ENCODE measurements at regions not wholly inside any gene's neighbourhood (a gene's known extent, or its start where the extent isn't known, plus 50 kb on each side); places are given as distances from the start of the nearest gene placed in this dataset.

DNA sequence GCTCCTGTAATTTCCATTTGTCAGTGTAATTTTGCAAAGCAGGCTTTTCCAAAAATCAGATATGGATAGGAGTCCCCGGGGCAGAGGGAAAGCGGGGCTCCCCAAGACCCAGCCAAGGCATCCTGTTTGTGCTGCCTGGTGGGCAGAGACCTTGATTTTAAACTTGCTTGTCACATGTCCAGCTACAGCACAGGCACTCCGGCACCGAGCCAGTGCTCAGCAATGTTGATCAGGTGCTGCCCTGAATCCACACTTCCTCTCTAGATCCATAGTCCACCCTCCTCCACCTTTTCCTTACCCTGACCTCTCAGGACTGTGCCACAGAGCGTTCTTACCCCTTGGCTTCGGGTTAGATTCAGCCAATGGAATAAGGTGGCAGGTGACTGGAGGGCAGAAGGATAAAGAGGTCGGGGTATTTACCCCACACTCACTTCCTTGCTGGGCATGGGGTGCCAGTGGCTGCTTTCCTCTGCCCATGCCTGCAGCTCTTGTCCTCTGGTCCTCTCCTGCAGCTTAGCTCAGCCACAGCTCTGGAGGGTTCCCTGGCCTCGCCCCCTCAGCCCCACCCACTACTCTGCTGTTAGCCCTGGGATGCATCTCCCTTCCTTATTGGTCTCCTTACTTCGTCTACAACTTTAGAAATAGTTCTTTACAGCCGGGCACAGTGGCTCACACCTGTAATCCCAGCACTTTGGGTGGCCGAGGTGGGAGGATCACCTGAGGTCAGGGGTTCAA, 80.1 kb downstream of the IRF2BPL start:
- no peak for DNase-seq

DNA sequence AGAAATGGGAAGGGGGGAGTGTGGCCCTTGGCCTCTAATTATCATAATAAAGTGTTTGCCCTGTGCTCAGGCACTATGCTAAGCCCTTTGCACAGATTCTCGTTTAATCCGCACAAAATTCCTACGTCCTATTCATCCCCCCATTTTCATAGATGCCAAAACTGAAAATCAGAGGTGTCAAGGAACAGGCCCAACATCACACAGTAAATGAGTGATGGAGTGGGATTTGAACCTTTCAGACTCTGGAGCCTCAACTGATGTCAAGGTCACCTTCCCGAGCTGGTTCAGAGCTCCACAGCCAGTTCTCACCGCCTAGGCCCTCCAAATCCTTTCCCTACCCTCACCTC, 80.7 kb downstream of the IRF2BPL start:
- no peak for DNase-seq

DNA sequence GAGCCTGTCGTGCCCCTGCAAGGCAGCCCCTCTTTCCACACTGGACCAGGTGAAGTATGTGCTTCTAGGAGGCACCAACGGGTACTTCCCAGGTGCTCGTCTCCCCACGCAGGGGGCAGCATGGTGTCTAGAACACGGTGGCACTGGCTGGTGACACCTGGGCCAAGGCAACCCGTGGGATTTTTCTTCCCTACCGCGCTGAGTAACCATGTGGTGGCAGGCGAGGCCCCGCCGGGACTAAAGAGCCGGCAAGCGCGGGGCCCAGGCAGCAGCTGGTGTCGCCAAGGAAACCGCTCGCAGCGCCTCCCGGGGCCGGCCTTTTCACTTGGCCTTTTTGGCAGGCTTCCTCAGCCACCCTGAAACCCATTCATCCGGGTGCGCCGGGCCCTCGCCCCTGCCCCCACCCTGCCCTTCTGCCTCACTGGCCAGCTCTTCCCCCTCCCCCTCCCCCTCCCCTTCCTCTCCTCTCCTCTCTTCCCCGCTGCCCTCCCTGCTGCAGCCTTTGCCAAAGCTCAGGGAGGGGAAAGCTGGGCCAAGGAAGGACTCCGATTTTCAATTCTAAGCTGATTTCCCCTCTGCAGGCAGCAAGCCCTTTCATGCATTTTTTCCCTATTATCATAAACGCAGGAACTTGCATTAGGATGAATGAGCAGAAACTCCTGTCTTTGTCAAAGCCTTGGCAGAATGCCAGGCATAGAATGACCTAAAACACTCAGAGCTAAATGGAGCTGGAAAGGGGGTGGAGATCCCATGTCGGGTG, 81.2 kb downstream of the IRF2BPL start:
- DNase-seq: peak; percentile 99

DNA sequence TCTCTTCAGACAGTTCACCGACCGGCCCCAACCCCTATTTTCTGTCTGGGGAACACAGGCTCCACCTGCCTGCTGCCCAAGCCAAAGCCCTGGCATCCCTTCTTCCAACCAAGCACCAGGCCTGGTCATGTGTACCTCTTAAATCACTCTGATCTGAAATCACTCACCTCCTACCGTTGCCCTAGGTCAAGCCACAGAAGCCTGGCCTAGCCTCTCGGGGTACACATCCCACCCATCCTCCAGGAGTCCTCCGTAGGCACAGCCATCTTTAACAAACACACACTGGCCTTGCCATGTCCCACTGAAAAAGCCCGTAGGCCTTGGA, 81.8 kb downstream of the IRF2BPL start:
- no peak for DNase-seq

DNA sequence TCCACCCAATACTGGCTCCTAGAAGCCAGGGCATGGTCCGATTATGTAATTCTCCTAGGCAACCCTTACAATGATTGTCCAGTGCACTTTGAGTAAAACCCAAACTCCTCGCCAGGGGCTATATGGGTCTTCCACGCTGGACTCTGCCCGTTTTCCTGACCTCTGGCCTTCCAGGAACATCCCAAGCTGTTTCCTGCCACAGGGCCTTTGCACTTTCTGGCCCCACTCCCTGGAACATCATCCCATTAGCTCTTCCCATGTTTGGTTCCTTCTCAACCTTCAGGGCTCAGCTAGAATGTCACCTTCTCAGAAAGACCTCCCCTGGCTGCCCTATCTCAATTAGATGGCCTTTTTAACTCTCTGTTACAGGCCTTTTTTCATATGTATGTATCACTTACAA, 85.4 kb downstream of the IRF2BPL start:
- DNase-seq: no peak

DNA sequence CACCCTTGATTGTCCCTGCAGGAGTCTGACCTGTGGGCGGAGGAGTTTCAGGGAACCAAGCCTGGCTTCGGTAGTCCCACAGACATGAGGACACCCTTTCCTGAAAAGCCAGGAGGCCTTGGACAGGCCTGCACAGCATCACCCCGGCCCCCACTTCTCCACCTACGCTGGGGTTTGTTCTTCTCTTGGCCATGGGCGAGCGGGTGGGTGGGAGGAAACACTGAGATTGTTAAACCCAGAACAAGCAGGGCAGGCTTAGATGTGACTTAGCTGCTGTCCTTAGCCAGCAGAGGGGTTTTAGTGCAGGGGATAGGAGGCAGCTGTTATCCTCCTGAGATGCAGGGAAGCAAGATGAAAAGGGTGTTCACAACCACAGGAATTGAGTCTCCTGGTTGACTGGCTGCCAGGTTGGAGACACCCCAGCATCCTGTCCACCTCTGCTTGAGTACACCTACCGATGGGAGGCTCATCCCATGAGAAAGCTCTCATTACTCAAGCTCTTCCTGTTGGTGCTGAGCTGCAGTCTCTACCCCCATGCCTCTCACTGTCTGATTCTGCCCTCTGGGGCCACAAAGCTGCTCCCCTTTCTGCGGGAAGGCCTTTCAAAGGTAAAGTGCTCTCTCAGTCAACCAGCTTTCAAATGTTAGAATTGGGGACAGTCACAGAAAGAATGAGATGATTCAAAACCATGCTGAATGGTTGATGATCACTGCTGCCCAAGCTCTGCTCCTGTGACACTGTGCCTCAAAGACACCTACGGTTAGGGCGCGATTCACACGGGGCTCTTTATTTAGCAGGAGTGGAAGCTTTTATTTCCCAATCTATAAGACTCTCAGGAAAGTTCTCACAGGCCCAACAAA, 86.3 kb downstream of the IRF2BPL start:
- no peak for DNase-seq

DNA sequence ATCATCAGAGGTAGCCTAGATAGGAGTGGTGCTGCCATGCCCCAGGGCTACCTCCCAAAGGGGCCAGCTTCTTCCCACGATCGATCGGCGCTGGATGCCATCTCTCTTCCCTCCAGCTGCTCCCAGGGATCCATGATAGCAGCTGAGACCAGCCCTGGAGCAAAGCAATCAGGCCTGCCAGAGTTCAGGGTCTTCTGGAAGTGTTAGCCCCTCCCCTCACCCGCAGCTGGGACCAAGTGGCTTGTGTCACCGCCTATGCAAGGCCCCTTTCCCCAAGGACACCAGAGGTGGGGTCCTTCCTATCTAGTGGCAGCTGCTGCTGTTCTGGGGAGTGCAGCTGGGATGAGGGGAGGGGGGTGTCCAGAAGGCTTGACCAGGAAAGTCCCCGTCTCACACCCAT, 87.0 kb downstream of the IRF2BPL start:
- no peak for DNase-seq

DNA sequence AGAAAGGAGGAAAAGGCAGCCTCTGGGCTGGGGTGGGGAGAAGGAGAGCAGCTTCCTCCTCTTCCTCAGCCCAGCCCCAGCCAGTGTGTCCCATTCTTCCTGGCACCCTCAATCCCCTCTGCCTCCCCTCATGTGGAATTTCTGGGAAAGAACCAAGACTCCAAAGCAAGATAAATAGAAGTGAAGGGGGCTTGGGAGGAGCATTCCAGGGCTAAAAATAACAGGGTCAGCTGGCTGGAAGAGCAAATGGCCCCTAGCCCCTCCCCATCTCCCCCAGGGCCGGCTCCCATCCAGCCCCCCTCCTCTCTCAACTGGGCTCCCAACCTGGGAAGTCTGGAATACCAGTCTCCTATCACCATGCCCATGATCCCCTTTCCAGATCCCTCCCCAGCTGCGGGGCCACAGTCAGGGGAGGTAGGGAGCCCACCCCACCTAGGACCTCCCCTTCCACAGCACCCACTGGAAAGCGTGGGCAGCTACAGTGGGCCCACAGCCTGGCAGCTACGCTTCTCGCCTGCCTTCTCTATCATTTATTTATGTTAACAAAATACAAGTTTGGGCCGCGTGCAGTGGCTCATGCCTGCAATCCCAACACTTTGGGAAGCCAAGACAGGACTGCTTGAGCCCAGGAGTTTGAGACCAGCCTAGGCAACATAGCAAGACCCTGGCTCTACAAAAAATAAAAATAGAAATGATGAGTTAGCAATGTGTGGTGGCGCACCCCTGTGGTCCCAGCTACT, 88.3 kb downstream of the IRF2BPL start:
- DNase-seq: no peak

DNA sequence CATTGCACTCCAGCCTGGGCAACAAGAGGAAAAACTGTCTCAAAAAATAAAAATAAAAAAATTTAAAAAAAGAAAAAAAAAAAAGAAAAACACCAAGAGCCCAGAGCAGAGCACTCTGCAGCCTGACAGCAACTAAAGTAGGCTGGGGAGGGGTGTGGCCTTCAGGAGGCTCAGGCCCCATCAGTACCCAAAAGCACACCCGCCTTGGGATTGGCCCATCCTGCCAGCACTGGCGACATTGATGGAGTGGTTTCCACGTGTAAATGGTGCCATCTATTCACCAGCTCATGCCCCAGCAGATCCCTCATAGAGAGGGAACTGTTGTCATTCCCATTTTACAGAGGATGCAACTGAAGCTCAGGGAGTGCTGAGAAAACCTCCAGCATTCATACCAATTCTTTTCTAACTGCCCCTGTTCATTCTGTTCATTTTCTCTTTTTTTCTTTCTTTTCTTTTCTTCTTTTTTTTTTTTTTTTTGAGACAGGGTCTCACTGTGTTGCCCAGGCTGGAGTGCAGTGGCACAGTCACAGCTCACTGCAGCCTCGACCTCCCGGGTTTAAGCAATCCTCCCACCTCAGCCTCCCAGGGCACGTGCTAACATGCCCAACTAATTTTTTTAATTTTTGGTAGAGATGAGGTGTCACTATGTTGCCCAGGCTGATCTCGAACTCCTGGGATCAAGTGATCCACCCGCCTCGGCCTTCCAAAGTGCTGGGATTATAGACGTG, 89.3 kb downstream of the IRF2BPL start:
- no peak for DNase-seq

DNA sequence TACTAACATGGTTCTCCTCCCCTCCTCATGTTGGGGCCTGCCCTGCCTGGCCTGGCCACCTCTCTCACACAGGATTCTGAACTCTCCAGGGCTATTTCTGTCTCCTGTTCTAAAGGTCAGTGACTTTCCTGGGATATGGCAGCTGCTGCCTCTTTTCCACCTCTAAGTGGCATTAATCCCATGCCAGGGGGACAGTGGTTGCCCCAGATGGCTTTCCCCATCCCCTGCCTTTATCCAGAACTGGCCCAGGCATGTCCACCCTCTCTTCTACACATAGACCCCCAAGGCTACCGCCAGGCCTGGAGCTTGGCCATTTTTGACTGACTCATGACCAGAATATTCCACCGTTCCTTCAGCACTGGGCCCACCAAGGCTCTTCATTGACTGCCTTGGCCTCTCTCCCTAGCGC, 90.4 kb downstream of the IRF2BPL start:
- DNase-seq: no peak

DNA sequence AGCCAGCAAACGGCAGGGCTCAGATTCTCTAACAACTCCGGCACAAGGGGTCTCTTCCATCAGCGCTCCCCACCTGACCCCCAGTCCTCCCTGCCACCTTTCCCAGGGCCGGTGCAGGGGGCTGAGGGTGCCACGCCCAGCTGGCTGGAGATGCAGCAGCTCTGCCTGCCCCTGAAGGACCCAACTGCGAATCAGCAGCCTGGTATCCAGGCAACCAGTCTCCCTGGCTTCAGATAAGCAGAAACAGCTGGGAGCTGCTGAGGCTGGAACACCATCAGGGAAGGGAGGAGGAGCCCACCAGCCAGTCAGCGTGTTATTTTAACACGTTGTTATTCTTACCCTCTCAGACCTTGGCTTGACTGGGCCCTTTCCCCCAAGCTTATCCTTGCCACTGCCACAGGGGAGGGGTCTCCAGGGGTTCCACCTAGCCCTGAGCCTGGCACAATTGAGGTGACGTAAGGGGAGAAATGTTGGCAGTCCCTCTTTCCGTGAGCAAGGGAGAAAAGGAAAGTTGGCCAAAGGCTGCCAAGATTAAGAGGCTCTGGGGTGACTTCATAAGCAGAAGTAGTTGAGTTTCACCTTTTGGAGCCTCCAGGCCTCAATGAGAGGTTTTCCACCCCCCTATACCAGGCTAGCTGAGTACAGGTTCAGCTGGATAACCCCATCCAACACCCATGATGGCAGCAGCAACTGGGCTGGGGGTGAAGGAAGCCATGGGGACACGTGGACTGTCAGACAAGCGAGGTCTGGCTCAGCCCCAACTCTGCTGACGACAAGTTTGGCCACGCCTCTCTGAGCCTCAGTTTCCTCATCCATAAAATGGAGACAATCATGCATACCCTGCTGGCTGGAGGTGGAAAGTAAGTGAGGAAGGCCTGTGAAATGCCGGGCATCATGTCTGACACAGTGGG, 91.1 kb downstream of the IRF2BPL start:
- peak; percentile 92 for DNase-seq

DNA sequence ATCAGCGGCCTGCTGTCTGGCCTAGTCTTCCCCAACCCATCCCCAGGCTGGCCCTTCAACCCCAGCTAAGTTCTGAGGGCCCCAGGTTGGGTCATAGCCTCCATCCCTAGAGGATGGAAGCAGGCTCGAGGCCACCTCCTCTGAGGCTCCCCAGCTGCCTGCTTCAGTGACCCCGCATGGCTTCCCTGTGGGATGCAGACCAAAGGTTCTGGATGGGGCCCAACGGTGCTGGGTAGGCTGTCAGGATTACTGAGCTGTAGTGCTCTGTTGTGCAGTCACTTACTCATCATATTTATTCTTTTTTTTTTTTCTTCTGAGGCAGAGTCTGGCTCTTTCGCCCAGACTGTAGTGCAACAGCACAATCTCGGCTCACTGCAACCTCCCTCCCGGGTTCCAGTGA, 92.0 kb downstream of the IRF2BPL start:
- DNase-seq: no peak

DNA sequence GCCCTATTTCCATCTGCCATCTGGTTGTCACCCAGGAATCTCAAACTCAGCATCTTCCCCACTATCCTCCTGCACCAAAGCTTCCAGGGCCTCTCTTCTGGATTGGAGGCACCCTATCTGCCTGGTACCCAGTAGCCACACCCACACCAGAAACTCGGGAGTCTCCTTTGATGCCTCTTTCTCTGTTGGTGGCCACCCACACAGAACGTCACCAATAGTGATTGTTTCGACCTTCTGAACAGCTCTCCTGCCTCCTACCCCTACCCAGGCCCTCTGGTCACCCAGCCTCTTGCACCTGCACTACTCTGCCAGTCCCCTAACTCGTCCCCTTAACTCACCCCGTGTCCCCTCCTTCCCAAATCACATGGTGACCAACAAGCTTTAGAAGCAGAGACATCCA, 95.0 kb downstream of the IRF2BPL start:
- DNase-seq: no peak

DNA sequence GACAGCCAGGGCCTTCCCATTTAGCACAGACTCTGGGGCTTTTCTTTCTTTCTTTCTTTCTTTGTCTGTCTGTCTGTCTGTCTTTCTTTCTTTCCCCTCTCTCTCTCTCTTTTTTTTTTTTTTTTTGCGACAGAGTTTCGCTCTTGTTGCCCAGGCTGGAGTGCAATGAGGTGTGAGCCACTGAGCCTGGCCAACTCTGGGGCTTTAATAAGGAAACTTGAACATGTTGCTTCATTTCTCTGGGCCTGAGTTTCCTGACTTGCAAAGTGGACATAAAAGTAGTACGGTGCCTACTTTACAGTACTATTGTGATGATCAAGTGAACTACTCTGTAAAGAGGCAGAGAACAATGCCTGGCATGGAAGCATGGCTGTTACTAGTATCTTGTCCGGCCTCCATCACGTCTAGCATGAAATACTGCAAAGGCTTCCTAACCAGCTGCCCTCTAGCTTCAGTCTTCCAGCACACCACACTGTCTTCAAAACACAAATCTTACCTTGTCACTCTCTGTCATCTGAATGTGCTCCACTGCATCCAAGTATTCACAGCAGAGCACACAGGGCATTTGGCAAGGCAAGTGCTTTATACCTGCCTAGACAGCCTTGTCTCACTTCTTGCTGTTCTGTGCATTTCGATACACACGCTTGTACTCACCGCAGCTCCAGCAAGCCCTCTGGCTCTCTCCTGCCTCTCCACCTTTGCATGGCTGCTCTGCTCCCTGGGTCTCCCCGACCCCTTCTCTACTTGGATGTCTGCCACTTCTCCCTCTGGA, 96.7 kb downstream of the IRF2BPL start:
- DNase-seq: no peak

DNA sequence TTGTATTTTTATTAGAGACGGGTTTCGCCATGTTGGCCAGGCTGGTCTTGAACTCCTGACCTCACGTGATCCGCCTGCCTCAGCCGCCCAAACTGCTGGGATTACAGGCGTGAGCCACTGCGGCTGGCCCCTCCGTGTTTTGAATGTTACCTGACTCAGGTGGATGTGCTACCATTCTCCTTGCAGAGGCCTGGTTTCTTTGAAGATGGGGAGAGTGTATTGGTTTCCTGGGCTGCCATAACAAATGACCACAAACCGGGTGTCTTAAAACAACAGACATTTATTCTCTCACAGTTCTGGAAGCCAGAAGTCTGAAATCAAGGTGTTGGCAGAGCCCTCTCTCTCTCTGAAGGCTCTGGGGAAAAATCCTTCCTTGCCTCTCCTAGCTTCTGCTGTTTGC, 98.0 kb downstream of the IRF2BPL start:
- no peak for DNase-seq

DNA sequence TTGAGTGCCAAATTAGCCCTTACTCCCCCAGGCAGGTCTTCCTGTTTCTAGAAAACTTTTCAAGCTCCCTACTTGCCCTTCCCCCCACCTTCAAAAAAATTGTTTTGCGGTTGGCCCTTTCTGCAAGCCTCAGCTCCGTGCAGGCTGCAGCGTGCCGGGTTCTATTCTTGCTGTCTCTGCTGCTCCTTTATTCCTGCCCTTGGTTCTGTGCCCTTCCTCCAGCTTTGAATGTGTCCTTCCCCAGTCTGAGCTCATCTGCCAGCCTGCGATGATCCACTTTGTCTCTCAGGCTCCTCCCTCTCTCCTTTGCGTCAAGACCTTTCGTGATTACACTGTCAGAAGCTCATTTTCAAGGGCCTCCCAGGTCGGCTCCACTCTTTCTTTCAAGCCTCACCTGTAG, 98.6 kb downstream of the IRF2BPL start:
- DNase-seq: no peak

DNA sequence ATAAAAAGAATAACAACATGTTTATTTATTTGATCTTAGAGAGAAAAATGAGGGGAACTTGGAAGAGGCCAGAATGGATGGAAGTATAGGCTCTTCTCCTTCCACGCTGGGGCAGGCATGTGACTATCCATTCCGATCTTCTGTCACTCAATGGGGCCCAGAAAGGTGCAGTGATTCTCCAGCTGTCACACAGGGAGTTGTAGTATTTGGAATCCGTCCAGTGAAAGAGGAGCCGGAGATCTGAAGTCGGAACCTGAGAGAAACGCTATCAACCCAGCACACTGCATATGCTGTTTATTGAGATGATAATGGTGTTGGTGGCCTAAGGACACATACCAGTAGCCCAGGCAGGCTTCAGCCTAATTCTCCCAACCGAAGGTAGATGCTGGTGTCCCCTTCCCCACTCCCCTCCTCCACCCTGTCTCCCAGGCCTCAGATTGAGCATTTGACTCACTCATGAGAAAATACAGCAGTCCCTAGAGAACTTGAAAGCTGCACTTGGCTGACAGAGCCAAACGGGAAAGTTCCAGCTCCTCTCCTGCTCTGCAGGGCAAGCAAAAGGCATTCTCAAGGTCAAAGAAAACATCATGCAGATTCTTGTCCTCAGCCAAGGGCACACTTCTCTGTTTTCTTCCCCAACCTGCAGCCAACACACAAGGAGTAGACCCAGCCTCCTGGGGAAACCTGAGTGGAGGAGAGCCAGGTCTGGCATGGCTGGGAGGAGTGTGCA, 100.4 kb downstream of the IRF2BPL start:
- DNase-seq: peak; percentile 72

DNA sequence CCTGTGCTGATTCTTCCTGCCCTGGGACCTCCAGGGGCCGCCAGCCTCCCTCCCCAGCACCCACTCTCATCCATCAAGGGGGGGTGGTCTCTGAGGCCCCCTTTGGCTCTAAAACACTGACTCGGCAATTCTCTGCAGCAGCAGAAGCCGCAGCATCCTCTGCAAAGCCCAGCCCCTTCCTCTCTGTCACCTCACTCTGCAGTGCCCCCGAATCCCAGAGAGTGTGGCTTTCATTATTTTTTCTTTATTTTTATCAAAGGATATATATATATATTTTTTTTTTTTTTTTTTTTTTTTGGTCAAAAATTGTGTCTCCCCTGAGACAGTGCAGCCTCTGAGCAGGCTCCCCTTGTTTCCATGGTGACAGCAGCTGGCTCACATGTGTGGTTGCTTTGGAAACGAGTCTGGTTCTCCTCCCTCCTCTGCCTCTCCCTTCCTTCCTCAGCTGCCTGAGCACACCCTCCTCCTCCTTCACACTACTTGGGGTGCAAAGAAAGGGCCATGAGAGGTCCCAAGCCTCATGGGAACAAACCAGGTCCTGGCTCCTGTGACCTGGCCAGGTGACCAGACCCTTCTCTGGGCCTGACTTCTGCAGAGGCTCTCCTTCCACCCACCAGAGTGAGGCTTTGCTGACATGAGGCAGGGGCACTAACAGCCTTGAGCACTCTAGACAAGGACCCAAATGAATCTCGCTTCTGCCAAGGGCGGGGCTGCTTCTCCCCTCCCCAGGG, 100.5 kb downstream of the LRRC74A start:
- DNase-seq: peak; percentile 84

DNA sequence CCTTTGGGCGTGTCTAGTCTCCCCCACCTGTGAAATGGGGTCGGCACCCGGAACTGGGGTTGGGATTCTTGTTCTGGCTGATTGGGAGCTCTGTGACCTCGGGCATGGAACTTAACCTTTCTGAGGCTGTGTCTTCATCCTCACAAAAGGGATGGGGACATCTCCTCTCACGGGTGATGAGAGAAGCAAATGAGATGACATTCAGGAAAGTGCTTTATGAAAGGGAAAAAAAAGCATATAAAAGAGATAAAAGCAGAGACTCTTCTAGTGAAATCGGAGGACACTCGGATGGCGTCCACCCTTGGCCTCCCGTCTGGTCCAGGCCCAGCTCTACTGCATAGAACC, 98.9 kb downstream of the LRRC74A start:
- no peak for DNase-seq
